PC-9 (cell line): ENCODE measurements at regions not wholly inside any gene's neighbourhood (a gene's known extent, or its start where the extent isn't known, plus 50 kb on each side); places are given as distances from the start of the nearest gene placed in this dataset.

ENCODE experiments used
- BruUV-seq: library from RNA; stranded (reverse); fragments of 400-500 nt; replicated peaks from 2 replicates; lab custom pipeline; 2021; lab: Mats Ljungman, UMichigan
- CTCF ChIA-PET: fragments of 300-600 bp; sonication (Branson Sonifier 250); formaldehyde crosslinking; loops from one replicate; lab custom pipeline; 2022; ENCODE audit warnings: antibody characterized with exemption; lab: Charles Lee
- POLR2A ChIA-PET: fragments of 300-600 bp; sonication (Branson Sonifier 250); formaldehyde crosslinking; loops from one replicate; lab custom pipeline; 2022; ENCODE audit warnings: antibody characterized with exemption; ENCODE audit not compliant: unreplicated experiment; lab: Charles Lee
- DNase-seq, 2 experiments: peaks; one replicate each; pipeline versions ENCODE4 v3.0.0 to v3.0.0-alpha.2; 2015 to 2022; ENCODE audit warnings: mixed read lengths in 1 of 2
- H2AFZ ChIP-seq: fragments of 200-600 bp; sonication (generic); 2 replicates; pipeline ENCODE4 v1.8.1; 2017; ENCODE audit warnings: antibody characterized with exemption
- H3F3A ChIP-seq: fragments of 200-600 bp; sonication (generic); 2 replicates; pipeline ENCODE4 v1.8.1; 2017; ENCODE audit warnings: antibody characterized with exemption, mild to moderate bottlenecking, low read depth; ENCODE audit not compliant: insufficient read depth
- H3K27ac ChIP-seq: fragments of 200-600 bp; sonication (generic); 2 replicates; pipeline ENCODE4 v1.6.1; 2016; ENCODE audit warnings: mixed run types
- H3K27me3 ChIP-seq: fragments of 200-600 bp; sonication (generic); 2 replicates; pipeline ENCODE4 v1.6.1; 2016; ENCODE audit warnings: low read depth, mixed run types; ENCODE audit not compliant: insufficient read depth
- H3K36me3 ChIP-seq: fragments of 200-600 bp; sonication (generic); 2 replicates; pipeline ENCODE4 v1.6.1; 2016; ENCODE audit warnings: low read depth, mixed run types
- H3K4me1 ChIP-seq: fragments of 200-600 bp; sonication (generic); replicated peaks from 2 replicates; pipeline ENCODE4 v1.6.1; 2016; ENCODE audit warnings: mixed run types; ENCODE audit not compliant: insufficient read depth
- H3K4me2 ChIP-seq: fragments of 200-600 bp; sonication (generic); 2 replicates; pipeline ENCODE4 v1.6.1; 2017; ENCODE audit warnings: mixed run types
- H3K4me3 ChIP-seq: fragments of 200-600 bp; sonication (generic); 2 replicates; pipeline ENCODE4 v1.6.1; 2016; ENCODE audit warnings: mixed run types
- H3K79me2 ChIP-seq: fragments of 200-600 bp; sonication (generic); 2 replicates; pipeline ENCODE4 v1.6.1; 2017; ENCODE audit warnings: low read depth, mixed run types
- H3K9me2 ChIP-seq: fragments of 200-600 bp; sonication (generic); 2 replicates; pipeline ENCODE4 v1.8.1; 2017; ENCODE audit warnings: mild to moderate bottlenecking; ENCODE audit not compliant: insufficient read depth
- H3K9me3 ChIP-seq: fragments of 200-600 bp; sonication (generic); 2 replicates; pipeline ENCODE4 v1.8.1; 2016; ENCODE audit warnings: low read depth; ENCODE audit not compliant: insufficient read depth
- H4K20me1 ChIP-seq: fragments of 200-600 bp; sonication (generic); 2 replicates; pipeline ENCODE4 v1.8.1; 2017; ENCODE audit not compliant: insufficient read depth
- CTCF ChIP-seq: fragments of 200-600 bp; sonication (generic); conservative IDR thresholded peaks from 2 replicates; pipeline ENCODE4 v1.6.1; 2017; ENCODE audit warnings: mixed run types, antibody characterized with exemption, mild to moderate bottlenecking, moderate library complexity
- EZH2 ChIP-seq: fragments of 200-600 bp; sonication (generic); IDR thresholded peaks from 2 replicates; pipeline ENCODE4 v1.8.0; 2017; ENCODE audit warnings: antibody characterized with exemption, low read depth
- intact Hi-C: fragments of 100-400 bp; cut with micrococcal nuclease; formaldehyde crosslinking; loops from one replicate; pipeline ENCODE4 v1.10.0; 2022; ENCODE audit not compliant: unreplicated experiment

GRCh38 chr12:90010089-90010488 is 301.5 kb upstream of the ATP2B1 start:
- DNase-seq: no peak
- CTCF ChIA-PET: interaction anchor here (1.2 kb wide), 1 partner anchor 931 kb away, joined by 3 read pairs; no protein-coding TSS in a partner anchor
- H3K27ac ChIP-seq: no peak overlapping the region
- H2AFZ ChIP-seq: no peak overlapping the region
- H3F3A ChIP-seq: no peaks in the 10 kb centered on the region
- no TSS peak for BruUV-seq
- H3K4me3 ChIP-seq: no peak overlapping the region
- no peak for TF ChIP-seq CTCF
- no peak for TF ChIP-seq EZH2
- no peaks in the 10 kb centered on the region for H4K20me1 ChIP-seq
- no peaks in the 10 kb centered on the region for H3K36me3 ChIP-seq
- POLR2A ChIA-PET: no interaction called here
- intact Hi-C loops: no loop called here
- no peaks in the 10 kb centered on the region; the same call in 1 of the 2 replicates for H3K9me2 ChIP-seq
- no peaks in the 10 kb centered on the region for H3K9me3 ChIP-seq
- no peak overlapping the region for H3K4me2 ChIP-seq
- H3K27me3 ChIP-seq: no peaks in the 10 kb centered on the region
- no peaks in the 10 kb centered on the region for H3K79me2 ChIP-seq
- no peaks in the 10 kb centered on the region for H3K4me1 ChIP-seq

- intact Hi-C loops: no loop called here
- Histone ChIP-seq H3K79me2 (no peaks in the 10 kb centered on the region), H3K4me3 (no peak overlapping the region), H3K36me3 (no peaks in the 10 kb centered on the region), H3K27me3 (no peaks in the 10 kb centered on the region), H3K4me2 (no peak overlapping the region), H3F3A (no peaks in the 10 kb centered on the region), H3K4me1 (no peaks in the 10 kb centered on the region), H3K27ac (no peak overlapping the region), H4K20me1 (no peaks in the 10 kb centered on the region), H3K9me3 (no peaks in the 10 kb centered on the region), H3K9me2 (no peaks in the 10 kb centered on the region; the same call in 1 of the 2 replicates), H2AFZ (no peak overlapping the region)
- ChIA-PET POLR2A (no interaction called here), CTCF (no interaction called here)
- DNase-seq: no peak
- TF ChIP-seq EZH2 (no peak), CTCF (no peak)
- no TSS peak for BruUV-seq
Observed at GRCh38 chr12:90008277-90008676, 299.6 kb upstream of the ATP2B1 start.

GRCh38 chr12:90004319-90005074 is 295.9 kb upstream of the ATP2B1 start:
- TF ChIP-seq EZH2 (no peak), CTCF (no peak)
- Histone ChIP-seq H3F3A (no peaks in the 10 kb centered on the region), H3K4me3 (no peak overlapping the region), H2AFZ (no peak overlapping the region), H4K20me1 (no peaks in the 10 kb centered on the region), H3K4me1 (no peaks in the 10 kb centered on the region), H3K79me2 (no peaks in the 10 kb centered on the region), H3K36me3 (no peaks in the 10 kb centered on the region), H3K9me2 (no peaks in the 10 kb centered on the region), H3K4me2 (no peak overlapping the region), H3K27ac (no peak overlapping the region), H3K9me3 (no peaks in the 10 kb centered on the region), H3K27me3 (no peaks in the 10 kb centered on the region)
- no peak for DNase-seq
- BruUV-seq: no TSS peak
- intact Hi-C loops: no loop called here
- CTCF ChIA-PET: no interaction called here
- POLR2A ChIA-PET: no interaction called here
